ENCODE measurements at regions not wholly inside any gene's neighbourhood (a gene's known extent, or its start where the extent isn't known, plus 50 kb on each side); places are given as distances from the start of the nearest gene placed in this dataset.
"Not testable (repeated sequence)": the region's sequence is repeated elsewhere in the genome, so short reads cannot be mapped to it uniquely, and the experiment has no call there.

DNA sequence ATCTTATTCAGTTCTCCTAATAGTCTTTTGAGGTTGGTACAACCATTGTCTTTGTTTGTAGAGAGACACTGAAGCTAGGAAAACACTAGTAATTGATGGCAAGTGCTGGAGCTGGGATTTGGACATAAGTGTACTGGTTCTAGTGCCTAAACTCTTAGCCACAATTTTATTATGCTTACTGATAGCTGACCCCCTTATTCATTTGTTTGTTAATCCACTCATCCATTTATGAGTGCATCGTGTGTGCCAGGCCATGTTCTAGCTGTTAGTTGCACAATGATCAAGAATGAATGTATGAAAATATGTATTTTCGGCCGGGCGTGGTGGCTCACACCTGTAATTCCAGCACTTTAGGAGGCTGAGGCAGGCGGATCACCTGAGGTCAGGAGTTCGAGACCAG lies 88.2 kb upstream of the SEC22B start:
- TF ChIP-seq, protein P1, sequence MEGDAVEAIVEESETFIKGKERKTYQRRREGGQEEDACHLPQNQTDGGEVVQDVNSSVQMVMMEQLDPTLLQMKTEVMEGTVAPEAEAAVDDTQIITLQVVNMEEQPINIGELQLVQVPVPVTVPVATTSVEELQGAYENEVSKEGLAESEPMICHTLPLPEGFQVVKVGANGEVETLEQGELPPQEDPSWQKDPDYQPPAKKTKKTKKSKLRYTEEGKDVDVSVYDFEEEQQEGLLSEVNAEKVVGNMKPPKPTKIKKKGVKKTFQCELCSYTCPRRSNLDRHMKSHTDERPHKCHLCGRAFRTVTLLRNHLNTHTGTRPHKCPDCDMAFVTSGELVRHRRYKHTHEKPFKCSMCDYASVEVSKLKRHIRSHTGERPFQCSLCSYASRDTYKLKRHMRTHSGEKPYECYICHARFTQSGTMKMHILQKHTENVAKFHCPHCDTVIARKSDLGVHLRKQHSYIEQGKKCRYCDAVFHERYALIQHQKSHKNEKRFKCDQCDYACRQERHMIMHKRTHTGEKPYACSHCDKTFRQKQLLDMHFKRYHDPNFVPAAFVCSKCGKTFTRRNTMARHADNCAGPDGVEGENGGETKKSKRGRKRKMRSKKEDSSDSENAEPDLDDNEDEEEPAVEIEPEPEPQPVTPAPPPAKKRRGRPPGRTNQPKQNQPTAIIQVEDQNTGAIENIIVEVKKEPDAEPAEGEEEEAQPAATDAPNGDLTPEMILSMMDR (IDR thresholded peaks at IDR 0.05; ENCODE audit: borderline replicate concordance, extremely low read depth, low read length, poor library complexity, severe bottlenecking) = not testable (repeated sequence)
- not testable (repeated sequence) for TF ChIP-seq EZH2 (IDR thresholded peaks at IDR 0.05; ENCODE audit: borderline replicate concordance, low read depth, low read length, severe bottlenecking)
